ENCODE measurements at regions not wholly inside any gene's neighbourhood (a gene's known extent, or its start where the extent isn't known, plus 50 kb on each side); places are given as distances from the start of the nearest gene placed in this dataset.

DNA sequence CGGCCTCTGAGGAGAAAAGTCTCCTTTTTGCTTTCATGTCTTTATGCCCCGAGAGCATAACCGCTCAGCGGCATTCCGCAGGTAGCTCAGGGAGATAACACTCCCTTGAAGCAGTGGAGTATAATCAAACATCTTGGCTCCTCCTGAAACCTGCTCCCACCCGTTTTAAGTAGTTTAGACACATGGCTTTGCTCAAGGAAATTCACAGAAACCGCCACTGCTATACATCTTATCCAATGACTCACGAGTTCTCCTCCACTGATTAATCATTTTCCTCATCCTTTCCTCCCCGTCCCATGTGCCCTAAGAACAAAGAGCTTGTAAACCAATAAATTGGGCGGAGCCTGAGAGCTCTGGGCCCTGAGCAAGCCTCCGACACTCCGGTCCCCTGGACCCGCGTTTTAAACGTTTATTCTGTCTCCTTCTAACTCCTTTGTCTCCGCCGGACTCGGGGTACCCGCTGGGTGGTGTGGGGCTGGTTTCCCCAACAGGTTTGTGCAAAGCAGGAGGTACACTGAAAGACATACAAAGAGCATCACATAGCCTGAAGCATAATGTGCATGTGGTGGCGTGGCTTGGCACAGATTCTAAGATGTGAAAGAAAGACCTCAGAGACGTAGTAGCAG lies 401.2 kb downstream of the TLL1 start:
- DNase-seq (ENCODE audit: low read depth): no peak

DNA sequence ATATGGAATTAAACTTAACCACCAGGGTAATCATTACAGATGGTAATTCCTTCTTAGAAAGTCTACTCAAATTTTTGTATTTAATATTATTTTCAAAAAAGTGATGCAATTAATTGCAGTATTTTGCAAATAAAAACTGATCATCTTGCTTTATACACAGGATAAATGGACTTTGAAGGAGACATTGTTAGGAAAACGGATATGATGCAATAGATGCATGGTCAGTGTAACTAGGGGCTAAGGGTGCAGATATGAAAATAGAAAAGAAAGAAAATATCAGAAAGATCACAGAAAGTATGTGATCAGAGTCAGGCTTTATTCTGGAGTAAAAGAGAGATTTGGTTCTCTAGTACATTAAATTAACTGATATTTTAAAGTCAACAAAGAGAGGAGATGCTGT lies 401.7 kb downstream of the TLL1 start:
- no peak for DNase-seq (ENCODE audit: low read depth)

DNA sequence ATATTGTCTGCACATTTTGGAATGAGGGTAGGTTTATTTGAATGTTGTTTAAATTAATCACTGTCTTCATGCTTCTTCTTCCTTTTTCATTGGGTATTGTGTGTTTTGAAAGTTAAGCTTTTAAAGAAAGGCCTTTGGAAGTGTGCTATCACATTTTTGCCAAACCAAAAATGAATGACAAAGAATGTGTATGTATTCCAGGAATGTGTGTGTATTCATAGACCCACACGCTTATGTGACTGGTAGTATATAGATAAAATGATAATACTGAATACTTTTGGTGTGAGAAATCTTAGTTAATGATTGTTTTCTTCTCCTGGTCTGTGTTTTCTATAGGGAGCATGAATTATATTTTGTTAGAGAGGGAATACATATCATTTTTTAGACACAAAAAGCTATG lies 404.4 kb downstream of the TLL1 start:
- DNase-seq (ENCODE audit: low read depth): no peak

DNA sequence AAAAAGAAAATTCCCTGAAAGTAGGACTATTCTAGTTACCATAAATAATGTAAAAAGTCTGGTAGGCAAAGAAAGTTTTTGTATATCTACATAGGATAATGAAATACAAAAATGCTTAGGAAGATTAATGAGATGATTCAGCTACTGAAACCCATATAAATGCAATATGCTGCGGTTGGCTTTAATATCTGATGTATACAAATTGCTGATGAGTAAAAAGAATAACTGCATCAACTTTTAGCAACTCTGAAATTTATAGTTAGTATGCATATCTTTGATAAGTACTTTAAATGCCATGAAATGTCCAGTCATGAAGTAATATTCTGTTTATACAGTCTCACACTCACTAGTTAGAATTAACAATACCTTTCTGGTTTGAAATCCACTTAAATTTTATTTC lies 404.8 kb downstream of the TLL1 start:
- no peak for DNase-seq (ENCODE audit: low read depth)

DNA sequence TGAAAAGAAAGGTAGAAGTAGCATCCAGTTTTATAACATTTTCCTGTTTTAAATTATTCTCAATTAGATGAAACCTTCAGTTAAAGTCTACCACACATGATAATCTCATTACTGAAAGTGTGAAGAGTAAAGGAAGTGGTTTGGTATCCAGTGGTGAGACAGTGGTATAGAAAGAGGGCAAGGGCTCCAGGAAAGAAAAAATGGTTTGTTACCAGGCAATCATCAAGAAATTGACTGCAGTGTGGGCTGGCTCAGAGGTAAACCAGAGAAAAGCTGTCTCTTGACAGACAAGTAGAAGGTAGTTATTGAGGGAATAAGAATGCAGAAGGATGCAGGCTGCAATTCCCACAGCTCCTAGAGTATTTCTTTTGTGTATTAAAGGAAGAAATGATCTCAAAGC lies 406.2 kb downstream of the TLL1 start:
- no peak for DNase-seq (ENCODE audit: low read depth)

DNA sequence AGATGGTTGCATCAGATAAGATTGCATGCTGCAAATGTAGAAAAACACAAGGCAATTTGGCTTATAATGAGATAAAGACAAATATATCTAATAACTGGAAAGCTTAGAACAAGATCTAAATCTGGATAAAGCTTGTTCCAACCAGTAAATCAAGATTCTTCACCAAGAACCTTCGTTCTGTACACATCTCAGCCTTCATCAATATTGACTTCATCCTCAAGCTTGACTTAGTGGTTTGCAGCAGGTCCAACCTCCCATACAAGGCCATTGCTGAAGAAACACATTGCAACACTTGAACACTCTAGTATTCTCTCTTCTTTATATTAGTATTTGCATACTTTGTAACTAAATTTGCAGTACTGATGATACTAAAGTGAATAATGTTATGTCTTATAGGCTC lies 407.6 kb downstream of the TLL1 start:
- DNase-seq (ENCODE audit: low read depth): no peak

DNA sequence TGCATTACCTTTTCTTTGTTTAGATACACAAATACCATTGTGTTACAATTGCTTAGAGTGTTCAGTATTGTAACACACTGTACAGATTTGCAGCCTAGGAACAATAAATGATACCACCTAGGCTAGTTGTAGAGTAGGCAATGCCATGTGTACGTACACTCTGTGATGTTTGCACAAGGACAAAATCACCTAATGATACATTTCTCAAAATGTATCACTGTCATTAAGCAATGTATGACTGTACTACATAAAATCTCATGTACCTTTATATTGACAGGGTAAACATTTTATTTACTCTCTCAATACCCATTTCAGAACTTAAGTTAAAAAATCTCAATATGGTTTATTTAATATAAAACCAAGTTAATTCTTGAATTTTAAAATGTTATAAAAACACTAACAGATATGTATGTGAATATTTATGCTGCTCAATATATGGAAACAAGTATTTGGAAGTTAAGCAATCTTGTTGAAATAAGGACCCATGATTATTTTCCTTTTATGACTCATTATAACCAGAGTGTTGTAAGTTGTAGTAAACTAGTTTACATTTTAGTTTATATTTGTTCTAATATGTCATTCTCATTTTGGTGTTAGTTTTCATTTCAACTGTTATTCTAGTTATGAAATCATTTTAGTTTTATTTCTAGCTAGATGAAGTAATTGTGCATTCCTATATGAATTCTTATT lies 409.2 kb downstream of the TLL1 start:
- no peak for DNase-seq (ENCODE audit: low read depth)

DNA sequence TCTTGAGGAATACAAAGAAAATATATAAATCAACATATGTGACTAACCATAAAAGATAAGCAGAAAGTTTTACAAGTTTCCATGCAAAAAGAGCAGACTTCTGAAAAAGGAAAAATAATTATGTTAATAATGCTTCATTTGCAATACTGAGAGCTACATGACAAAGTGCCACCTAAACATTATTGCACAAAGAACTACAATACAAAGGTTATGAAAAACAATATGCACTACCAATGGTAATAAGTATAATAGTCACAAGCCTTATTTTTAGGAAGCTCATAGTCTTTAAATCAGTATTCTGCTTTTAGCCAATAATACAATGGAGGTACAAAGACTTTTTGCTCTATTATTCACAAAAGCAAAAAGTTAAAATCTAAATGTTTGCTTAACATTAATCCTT lies 411.2 kb downstream of the TLL1 start:
- DNase-seq (ENCODE audit: low read depth): no peak

DNA sequence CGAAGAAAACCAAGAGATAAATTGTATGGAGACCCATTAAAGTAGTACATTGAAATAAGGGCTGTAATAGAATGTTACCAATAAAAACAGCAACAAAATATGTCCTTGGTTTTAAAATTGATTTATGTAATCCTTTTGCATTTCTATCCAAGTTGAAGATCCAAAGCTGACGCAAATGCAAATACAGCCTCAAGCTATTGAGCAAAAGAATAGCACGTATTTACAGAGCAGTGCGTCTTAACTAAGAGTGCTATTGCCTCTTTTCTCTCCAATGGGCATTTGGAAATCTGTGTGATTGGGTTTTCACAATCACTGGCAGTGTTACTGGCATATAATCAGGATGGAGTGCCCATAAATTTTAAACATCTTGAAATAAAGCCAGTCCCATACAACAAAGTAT lies 417.4 kb downstream of the TLL1 start:
- no peak for DNase-seq (ENCODE audit: low read depth)

DNA sequence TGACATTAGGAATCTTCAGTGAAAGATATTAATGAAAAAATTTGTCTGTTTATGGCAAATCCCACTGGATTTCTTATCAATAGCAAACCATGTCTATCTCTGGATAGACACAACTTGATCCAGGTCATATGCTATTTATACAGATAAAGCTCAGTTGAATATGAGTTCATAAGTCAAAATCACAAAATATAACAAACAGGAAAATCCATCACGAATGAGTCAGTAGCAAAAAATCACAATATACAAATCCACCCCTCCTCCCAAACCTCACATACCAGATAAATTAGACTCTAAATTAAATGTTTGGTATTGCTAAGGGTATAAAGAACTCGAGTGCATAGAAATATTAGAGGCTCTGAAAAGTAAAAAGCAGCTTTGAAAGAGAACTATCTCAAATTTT lies 420.5 kb downstream of the TLL1 start:
- DNase-seq (ENCODE audit: low read depth): no peak

DNA sequence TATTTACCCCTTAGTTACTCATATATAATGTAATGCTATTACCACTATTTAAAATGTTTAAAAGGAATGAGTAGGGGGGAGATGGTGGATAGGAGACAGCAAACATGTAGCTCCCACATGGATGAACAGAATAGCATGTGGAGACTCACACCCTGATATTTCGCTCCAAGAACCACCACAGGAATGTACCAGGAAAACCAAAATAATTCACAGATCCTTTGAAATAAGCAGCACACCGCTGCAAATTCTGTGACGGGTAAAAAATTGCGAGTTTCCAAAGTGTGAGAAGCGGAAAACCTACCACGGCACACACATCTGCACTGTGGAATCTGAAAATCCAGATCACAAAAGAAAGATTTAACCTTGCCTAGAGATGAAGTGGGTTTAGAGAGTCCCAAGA lies 428.2 kb downstream of the TLL1 start:
- no peak for DNase-seq (ENCODE audit: low read depth)

DNA sequence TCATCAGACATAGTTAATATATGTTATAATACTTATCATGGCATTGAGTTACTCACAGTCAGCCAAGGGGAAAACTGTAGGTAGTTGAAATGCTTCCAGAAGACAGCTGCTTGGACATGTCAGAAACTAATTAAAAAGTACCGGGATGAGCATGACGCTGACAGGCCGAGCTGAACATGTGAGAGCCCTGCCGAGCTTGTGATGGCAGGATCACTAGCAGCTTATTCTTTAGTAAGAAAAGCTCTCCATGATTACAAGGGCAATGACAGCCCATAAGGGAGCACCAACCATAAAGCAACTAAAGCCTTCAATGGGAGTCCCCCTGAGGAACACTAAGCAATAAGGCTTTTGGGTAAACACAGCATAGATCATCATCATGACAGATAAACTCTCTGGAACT lies 435.6 kb downstream of the TLL1 start:
- DNase-seq (ENCODE audit: low read depth): no peak

DNA sequence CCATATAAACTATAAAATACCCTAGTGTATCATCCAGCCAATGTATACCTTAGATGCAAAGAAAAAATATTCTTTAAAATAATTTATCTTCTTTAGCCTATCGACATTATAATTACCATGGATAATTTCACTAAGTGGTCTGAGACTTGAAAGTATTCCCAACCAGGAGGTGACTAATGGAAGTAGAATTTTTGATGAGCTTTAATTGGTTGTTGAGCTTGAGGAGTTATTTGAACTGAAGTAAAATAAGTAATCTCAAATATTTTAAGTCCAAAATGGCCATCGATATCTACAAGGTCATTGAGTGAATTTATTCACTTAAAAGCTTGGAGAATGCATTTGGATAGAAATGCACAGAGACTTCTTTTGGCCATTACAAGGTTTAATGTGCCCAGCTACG lies 436.2 kb downstream of the TLL1 start:
- no peak for DNase-seq (ENCODE audit: low read depth)

DNA sequence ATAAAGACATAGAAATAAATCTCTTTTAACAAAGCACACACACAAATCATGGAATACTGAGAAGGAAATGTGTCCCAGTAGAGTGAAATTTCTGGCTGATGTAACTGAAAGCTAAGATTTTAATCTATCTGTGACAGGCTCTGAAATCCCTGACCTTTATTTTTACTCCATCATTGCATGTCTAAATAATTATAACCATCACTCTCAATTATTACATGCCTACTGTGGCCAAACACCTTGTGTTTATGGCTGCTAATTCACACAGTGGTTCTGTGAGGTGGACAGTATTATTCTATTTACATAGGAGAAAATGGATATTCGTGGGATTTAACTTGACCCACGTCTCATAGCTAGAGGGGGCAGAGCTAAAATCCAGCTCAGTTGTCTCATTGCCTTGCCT lies 438.1 kb downstream of the TLL1 start:
- no peak for DNase-seq (ENCODE audit: low read depth)

DNA sequence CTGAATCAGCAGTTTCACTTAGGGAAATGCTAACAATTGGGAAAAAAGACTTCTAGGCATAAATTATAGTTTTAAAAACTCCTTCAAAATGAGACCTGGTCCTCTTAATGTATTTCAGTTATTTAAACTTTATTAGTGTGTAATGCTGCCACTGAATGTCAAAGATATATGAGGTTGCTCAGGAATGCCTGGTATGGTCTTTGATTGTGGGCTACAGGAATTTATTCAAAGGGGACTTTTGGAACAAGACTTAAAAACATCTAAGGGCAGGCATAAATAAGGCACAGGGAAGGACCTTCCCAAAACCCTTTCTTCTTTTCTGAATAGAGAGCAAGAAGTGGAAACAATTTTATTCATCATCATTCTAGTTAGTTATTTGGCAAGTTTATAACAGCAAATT lies 439.1 kb downstream of the TLL1 start:
- DNase-seq (ENCODE audit: low read depth): no peak

DNA sequence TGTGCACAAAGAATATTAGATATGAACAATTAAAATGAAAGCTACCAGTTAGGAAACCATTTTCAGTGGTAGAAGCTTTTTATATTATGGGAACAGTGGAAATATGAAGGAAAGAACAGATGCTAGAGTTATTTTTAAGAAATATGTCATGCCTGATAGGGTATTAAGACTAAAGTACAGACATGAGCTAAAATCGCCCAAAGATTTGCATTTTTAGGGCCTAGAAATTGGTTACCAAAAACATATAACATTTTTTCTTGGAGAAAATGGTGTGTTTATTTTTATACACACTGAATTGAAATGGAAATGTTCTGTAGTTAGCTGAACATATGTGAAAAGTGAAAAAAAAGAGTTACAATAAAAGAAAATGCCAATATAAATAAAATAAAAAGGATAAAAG lies 441.9 kb downstream of the TLL1 start:
- DNase-seq (ENCODE audit: low read depth): no peak

DNA sequence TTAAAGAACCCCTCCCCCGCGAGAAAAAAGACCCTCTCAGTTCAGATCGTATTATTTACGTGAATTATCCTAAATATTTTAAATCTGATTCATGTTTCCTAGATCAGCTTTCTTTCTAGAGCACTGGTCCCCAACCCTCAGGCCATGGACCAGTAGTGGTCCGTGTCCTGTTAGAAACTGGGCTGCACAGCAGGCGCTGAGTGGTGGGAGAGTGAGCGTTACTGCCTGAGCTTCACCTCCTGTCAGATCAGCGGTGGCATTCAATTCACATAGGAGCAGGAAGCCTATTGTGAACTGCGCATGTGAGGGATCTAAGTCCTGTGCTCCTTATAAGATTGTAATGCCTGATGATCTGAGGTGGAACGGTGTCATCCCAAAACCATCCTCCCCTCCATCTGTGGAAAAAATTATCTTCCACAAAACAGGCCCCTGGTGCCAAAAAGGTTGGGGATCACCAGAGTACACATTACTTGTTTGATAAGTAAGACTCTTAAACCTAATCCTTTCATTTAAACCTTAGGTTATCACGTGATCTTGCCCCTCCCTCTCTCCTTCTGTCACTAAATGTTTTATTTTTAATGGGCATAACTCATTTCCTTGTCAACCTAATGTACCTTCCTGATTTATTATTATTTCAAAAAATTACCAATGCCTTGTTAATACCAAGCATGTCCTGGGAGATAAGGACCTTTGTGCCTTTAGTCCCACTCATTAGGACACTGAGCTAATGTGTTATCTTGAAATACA lies 442.9 kb downstream of the TLL1 start:
- DNase-seq (ENCODE audit: low read depth): no peak

DNA sequence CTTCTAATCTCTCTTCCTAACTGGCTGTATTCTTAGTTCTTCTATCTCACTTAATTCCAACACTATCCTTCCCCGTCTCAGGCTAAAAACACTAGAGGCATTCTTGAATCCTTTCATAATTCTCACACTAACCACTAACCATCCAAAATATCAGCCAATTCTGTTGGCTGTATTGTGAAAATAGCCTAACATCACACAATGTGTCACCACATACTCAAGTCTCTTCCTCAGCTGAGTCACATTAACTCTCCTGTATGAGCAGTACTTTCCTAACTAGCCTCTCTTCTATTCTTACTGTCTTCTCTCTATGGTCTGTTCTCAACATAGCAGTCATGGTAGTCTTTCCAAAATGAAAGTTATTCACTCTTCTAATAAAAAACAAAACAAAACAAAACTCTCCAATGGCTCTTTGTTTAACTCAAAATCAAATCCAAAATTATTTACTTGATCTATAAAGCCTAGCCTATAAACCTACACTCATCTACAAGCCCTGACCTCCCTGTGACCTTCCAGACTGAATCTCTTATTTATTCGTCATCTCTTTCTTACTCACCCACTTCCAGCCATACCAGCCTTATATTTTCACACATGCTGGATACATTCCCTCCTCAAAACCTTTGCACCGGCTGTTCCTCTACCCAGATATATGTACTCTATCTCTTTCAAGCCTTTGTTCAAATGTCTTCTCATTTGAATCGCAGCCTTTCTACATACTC lies 445.9 kb downstream of the TLL1 start:
- DNase-seq (ENCODE audit: low read depth): no peak

DNA sequence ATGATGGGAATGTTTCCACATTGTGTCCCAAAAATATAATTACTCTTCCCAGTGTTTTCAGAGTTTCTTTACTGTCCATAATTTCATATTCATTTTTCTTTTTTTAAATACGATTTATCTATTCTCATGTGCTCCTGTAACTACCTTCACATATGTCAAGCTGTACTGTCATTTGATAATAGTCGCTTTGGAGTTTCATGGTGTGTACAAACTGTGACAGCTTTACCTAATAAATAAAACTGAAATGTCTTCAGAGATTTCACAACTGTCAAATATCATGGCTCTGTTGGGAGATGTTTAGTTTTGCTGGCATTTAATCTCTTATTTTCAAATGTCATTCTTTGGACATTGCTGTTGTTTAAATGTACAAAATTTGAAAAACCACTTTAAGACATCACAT lies 450.2 kb downstream of the TLL1 start:
- DNase-seq (ENCODE audit: low read depth): no peak

DNA sequence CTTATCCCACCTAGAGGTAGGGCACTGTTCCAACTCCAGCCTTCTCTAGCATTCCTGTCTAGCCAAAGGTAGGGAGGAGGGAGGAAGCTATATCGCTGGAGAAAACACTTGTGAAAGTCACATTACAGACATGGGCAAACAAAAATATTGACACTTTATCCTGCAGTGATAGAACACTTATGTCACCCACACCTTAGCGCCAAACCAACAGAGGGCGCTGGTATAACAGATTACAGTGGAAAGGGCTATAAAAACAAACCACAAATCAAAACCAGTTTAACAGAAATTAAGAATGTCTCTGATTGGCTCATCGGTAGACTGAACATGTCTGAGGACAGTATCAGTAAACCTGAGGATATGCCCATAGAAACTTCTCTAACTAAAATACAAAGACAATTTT lies 451.3 kb downstream of the TLL1 start:
- DNase-seq (ENCODE audit: low read depth): no peak

DNA sequence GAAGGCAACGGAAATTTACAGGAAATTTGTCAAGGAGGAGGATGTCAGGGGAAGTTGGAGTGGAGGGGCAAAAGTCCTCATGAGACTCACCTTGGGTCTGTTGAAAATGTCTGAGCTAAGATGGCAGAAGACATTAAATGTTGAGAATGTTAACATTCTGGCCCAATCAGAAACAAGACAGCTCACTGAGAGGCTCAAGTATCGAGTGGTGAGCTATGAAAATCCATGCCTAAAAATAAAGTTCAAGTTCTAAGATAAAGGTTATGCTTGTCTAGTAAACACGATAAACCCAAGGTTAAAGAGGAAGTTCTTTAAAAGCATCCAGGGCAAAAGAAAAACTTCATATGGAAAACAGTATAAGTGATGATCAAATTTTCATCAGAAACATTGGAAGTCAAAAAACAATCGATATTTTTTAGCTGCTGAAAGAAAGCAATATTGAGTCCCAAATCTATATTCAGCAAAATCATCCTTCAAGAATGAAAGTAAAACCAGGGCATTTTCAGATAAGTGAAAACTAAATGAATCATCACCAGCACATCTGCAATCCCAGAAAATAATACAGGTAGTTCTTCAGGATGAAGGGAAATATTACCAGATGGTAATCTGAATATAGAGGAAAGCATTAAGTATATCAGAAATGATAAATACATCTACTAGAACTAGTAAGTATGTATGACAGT lies 462.4 kb downstream of the TLL1 start:
- no peak for DNase-seq (ENCODE audit: low read depth)

DNA sequence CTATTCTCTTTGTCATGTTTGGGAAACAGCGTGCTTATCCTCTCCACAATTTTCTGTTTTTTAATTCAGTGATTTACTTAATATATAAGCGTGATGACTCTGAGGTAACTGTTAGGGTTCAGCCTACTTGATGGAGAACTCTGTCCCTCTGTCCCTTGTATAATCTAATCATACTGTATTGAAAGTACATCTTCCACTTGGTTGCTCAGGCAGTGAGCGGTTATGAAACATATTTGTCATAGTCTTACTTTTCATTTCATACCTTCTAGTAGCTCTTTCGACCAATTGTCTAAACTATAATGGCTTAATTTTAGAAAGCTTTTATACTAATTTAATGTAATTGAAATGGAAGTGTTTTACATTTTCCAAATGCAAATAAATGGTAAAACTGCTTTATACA lies 469.0 kb downstream of the TLL1 start:
- no peak for DNase-seq (ENCODE audit: low read depth)

Data from GM04504 (cell line).